A549 (cell line): ENCODE measurements at regions not wholly inside any gene's neighbourhood (a gene's known extent, or its start where the extent isn't known, plus 50 kb on each side); places are given as distances from the start of the nearest gene placed in this dataset.

Experiments
- ATAC-seq, 2 experiments: fragments of 200-7000 bp in 1 of 2; fragments of >200 bp in 1 of 2; cut with Nextera tagmentation in 1 of 2; cut with Tn5 transposase in 1 of 2; 3 replicates each; pipeline versions ENCODE4 v1.8.0 to v1.9.1; 2018 to 2020; ENCODE audit warnings: mild to moderate bottlenecking in 1 of 2, moderate library complexity in 1 of 2
- CTCF ChIA-PET: fragments of 300-600 bp; sonication (Branson Sonifier 250); formaldehyde crosslinking; extraction: SDS; loops from one replicate; lab custom pipeline; 2021; ENCODE audit warnings: antibody characterized with exemption, inconsistent platforms; lab: Yijun Ruan, JAX
- POLR2A ChIA-PET: fragments of 350-600 bp; formaldehyde crosslinking; extraction: SDS; loops from one replicate; lab custom pipeline; 2021; ENCODE audit warnings: antibody characterized with exemption, inconsistent platforms; lab: Yijun Ruan, JAX
- DNase-seq, 2 experiments: peaks; one replicate each; pipeline versions ENCODE4 v3.0.0 to v3.0.0-alpha.2; 2011 to 2016; ENCODE audit warnings: low read depth in 1 of 2, low spot score in 1 of 2
- FAIRE-seq: peaks from 2 replicates; lab custom pipeline; 2011; peaks lifted over from hg19 to GRCh38; lab: Jason Lieb, UNC
- H3K27ac ChIP-seq, 2 experiments: fragments of >200 bp; sonication (Bioruptor Twin); formaldehyde crosslinking; 3 replicates each; pipeline ENCODE4 v1.5.1; 2016 to 2017
- H3K4me1 ChIP-seq: fragments of >200 bp; sonication (Bioruptor Twin); formaldehyde crosslinking; 3 replicates; pipeline ENCODE4 v1.6.1; 2016
- H3K4me2 ChIP-seq: fragments of >200 bp; sonication (Bioruptor Twin); formaldehyde crosslinking; 3 replicates; pipeline ENCODE4 v1.6.1; 2016
- H3K4me3 ChIP-seq: fragments of >200 bp; sonication (Bioruptor Twin); formaldehyde crosslinking; 3 replicates; pipeline ENCODE4 v1.5.1; 2016
- H3K9me3 ChIP-seq: fragments of >200 bp; sonication (Bioruptor Twin); formaldehyde crosslinking; 3 replicates; pipeline ENCODE4 v1.6.1; 2016
- BCL3 ChIP-seq: fragments of >200 bp; sonication (Bioruptor Twin); formaldehyde crosslinking; IDR thresholded peaks from 3 replicates; pipeline ENCODE4 v1.6.1; 2016
- CBX2 ChIP-seq: fragments of 200-600 bp; sonication (generic); IDR thresholded peaks from 2 replicates; pipeline ENCODE4 v1.6.1; 2016; ENCODE audit warnings: low read depth, mild to moderate bottlenecking, borderline replicate concordance
- CEBPB ChIP-seq, 2 experiments: fragments of >200 bp in 1 of 2; sonication (Bioruptor Twin) in 1 of 2; formaldehyde crosslinking in 1 of 2; IDR thresholded peaks; 2 replicates each; pipeline ENCODE4 v1.6.1; 2012 to 2016
- ELK1 ChIP-seq: fragments of 150-350 bp; IDR thresholded peaks from 2 replicates; pipeline ENCODE4 v1.6.1; 2014; ENCODE audit warnings: low read depth, mild to moderate bottlenecking, low read length
- EP300 ChIP-seq, 2 experiments: fragments of >200 bp; sonication (Bioruptor Twin); formaldehyde crosslinking; IDR thresholded peaks; 2 replicates in 1 of 2; 3 replicates in 1 of 2; pipeline ENCODE4 v1.6.1; 2016 to 2017
- ESRRA ChIP-seq: fragments of 150-350 bp; IDR thresholded peaks from 2 replicates; pipeline ENCODE4 v1.6.1; 2014; ENCODE audit warnings: mild to moderate bottlenecking, low read length, borderline replicate concordance
- FOSB ChIP-seq: fragments of 250-450 bp; sonication (Bioruptor Pico); IDR thresholded peaks from 2 replicates; pipeline ENCODE4 v1.5.0; 2020; ENCODE audit warnings: mild to moderate bottlenecking, moderate library complexity
- HOXB13 ChIP-seq: fragments of 250-450 bp; sonication (Bioruptor Pico); IDR thresholded peaks from 2 replicates; pipeline ENCODE4 v1.5.0; 2020; ENCODE audit warnings: low read depth, mild to moderate bottlenecking, moderate library complexity
- JUN ChIP-seq, 2 experiments: fragments of >200 bp; sonication (Bioruptor Twin); formaldehyde crosslinking; IDR thresholded peaks; 2 replicates in 1 of 2; 3 replicates in 1 of 2; pipeline ENCODE4 v1.6.1; 2016 to 2017
- JUNB ChIP-seq: fragments of >200 bp; sonication (Bioruptor Twin); formaldehyde crosslinking; IDR thresholded peaks from 2 replicates; pipeline ENCODE4 v1.6.1; 2016
- MAZ ChIP-seq: fragments of 150-350 bp; IDR thresholded peaks from 2 replicates; pipeline ENCODE4 v1.6.1; 2014; ENCODE audit warnings: antibody characterized with exemption, low read depth, low read length, borderline replicate concordance
- PHF8 ChIP-seq: fragments of 200-600 bp; sonication (generic); IDR thresholded peaks from 2 replicates; pipeline ENCODE4 v1.6.1; 2016; ENCODE audit warnings: low read depth, mild to moderate bottlenecking, antibody characterized with exemption, moderate library complexity, borderline replicate concordance
- POLR2AphosphoS2 ChIP-seq: conservative IDR thresholded peaks from 2 replicates; pipeline ENCODE4 v1.6.1; 2012; ENCODE audit warnings: low read length, improper control_type of control experiment, inconsistent platforms
- RAD21 ChIP-seq, 2 experiments: fragments of >200 bp in 1 of 2; sonication (Bioruptor Twin) in 1 of 2; formaldehyde crosslinking in 1 of 2; IDR thresholded peaks in 1 of 2; conservative IDR thresholded peaks in 1 of 2; 2 replicates in 1 of 2; 3 replicates in 1 of 2; pipeline ENCODE4 v1.6.1; 2012 to 2018; ENCODE audit warnings: inconsistent platforms in 1 of 2
- RARB ChIP-seq: fragments of 250-450 bp; sonication (Bioruptor Pico); IDR thresholded peaks from 2 replicates; pipeline ENCODE4 v1.8.0; 2021; ENCODE audit warnings: mild to moderate bottlenecking, moderate library complexity
- RCOR1 ChIP-seq: fragments of 150-350 bp; IDR thresholded peaks from 2 replicates; pipeline ENCODE4 v1.6.1; 2014; ENCODE audit warnings: antibody characterized with exemption, low read length, low read depth
- SREBF2 ChIP-seq: fragments of 450-650 bp; IDR thresholded peaks from 2 replicates; pipeline ENCODE4 v1.6.1; 2014; ENCODE audit warnings: mild to moderate bottlenecking, moderate library complexity
- TFCP2L1 ChIP-seq: fragments of 250-450 bp; sonication (Bioruptor Pico); IDR thresholded peaks from 2 replicates; pipeline ENCODE4 v1.5.0; 2021; ENCODE audit warnings: mild to moderate bottlenecking
- ZNF302 ChIP-seq: fragments of 250-450 bp; sonication (Bioruptor Pico); IDR thresholded peaks from 2 replicates; pipeline ENCODE4 v1.9.0; 2021; ENCODE audit warnings: inconsistent platforms, mild to moderate bottlenecking, moderate library complexity
- ZSCAN20 ChIP-seq: fragments of 250-450 bp; sonication (Bioruptor Pico); IDR thresholded peaks from 2 replicates; pipeline ENCODE4 v1.8.0; 2022; ENCODE audit warnings: mild to moderate bottlenecking, moderate library complexity
- WGBS: methylation state at CpG from one replicate; pipeline ENCODE4 v1.1.6; 2017; ENCODE audit errors: missing lambda C conversion rate; 5-methylcytosine and 5-hydroxymethylcytosine counted together
- TF ChIP-seq, protein P1 (sequence below): IDR thresholded peaks from 2 replicates; pipeline ENCODE4 v1.6.1; 2012

GRCh38 chr1:233509526-233509925 lies 104.4 kb upstream of the KCNK1 start:
- no peaks in the 10 kb centered on the region for H3K9me3 ChIP-seq
- H3K4me1 ChIP-seq, result no peaks in the 10 kb centered on the region
- POLR2A ChIA-PET, result no interaction called here
- FAIRE-seq (no peak), DNase-seq (no peak), ATAC-seq (no peak)
- no peak overlapping the region for H3K27ac ChIP-seq
- H3K4me3 ChIP-seq, result no peak overlapping the region
- CTCF ChIA-PET, result interaction anchor here (0.6 kb wide), 1 partner anchor 557 kb away, joined by 3 read pairs; no protein-coding TSS in a partner anchor
- 41% methylated on average over 3 of the region's 3 CpGs for WGBS
- TF ChIP-seq BCL3, result no peak
- TF ChIP-seq ELK1, result no peak
- no peak for TF ChIP-seq POLR2AphosphoS2
- H3K4me2 ChIP-seq, result no peak overlapping the region

- no peak overlapping the region for H3K27ac ChIP-seq
- CTCF ChIA-PET, result no interaction called here
- 52% methylated on average over 3 of the region's 3 CpGs for WGBS
These were observed 101.4 kb upstream of the KCNK1 start for GRCh38 chr1:233512538-233512937.

GRCh38 chr1:233513431-233513830 lies 100.5 kb upstream of the KCNK1 start:
- TF ChIP-seq ZSCAN20 (no peak), TFCP2L1 (CRISPR knock-in tag) (no peak), CEBPB (IDR thresholded peaks at IDR 0.05) (peak; percentile 4 to 27; a peak in 2 of 4 replicates)
- no peak for ATAC-seq
- FAIRE-seq, result no peak
- CTCF ChIA-PET, result interaction anchor here (0.6 kb wide), 1 partner anchor 303 kb away, joined by 3 read pairs; no protein-coding TSS in a partner anchor
- Histone ChIP-seq H3K4me1 (no peaks in the 10 kb centered on the region), H3K4me3 (no peak overlapping the region), H3K4me2 (no peak overlapping the region), H3K27ac (no peak overlapping the region), H3K9me3 (no peaks in the 10 kb centered on the region)
- no peak for DNase-seq
- POLR2A ChIA-PET, result no interaction called here

More at GRCh38 chr1:233512538-233512937, 101.4 kb upstream of the KCNK1 start:
- TF ChIP-seq EP300 (IDR thresholded peaks at IDR 0.05) (no peak), JUNB (no peak), SREBF2 (no peak), RARB (no peak), ESRRA (no peak), PHF8 (no peak), CBX2 (no peak), HOXB13 (CRISPR knock-in tag) (no peak), FOSB (CRISPR knock-in tag) (no peak), ELK1 (no peak), POLR2AphosphoS2 (no peak), JUN (IDR thresholded peaks at IDR 0.05) (no peak), RCOR1 (no peak), RAD21 (conservative IDR thresholded peaks at IDR 0.05 in 1 of 2, IDR thresholded peaks at IDR 0.05 in 1 of 2) (no peak), BCL3 (no peak), ZNF302 (CRISPR knock-in tag) (no peak), MAZ (no peak)
- TF ChIP-seq, protein P1, sequence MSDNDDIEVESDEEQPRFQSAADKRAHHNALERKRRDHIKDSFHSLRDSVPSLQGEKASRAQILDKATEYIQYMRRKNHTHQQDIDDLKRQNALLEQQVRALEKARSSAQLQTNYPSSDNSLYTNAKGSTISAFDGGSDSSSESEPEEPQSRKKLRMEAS, result no peak
- no peaks in the 10 kb centered on the region for H3K9me3 ChIP-seq
- DNase-seq (no peak), ATAC-seq (no peak), FAIRE-seq (no peak)
- H3K4me3 ChIP-seq, result no peak overlapping the region
- no peak overlapping the region for H3K4me2 ChIP-seq
- POLR2A ChIA-PET, result no interaction called here
- H3K4me1 ChIP-seq, result no peaks in the 10 kb centered on the region
